ENCODE measurements at regions not wholly inside any gene's neighbourhood (a gene's known extent, or its start where the extent isn't known, plus 50 kb on each side); places are given as distances from the start of the nearest gene placed in this dataset.
"Not testable (repeated sequence)": the region's sequence is repeated elsewhere in the genome, so short reads cannot be mapped to it uniquely, and the experiment has no call there.

DNA sequence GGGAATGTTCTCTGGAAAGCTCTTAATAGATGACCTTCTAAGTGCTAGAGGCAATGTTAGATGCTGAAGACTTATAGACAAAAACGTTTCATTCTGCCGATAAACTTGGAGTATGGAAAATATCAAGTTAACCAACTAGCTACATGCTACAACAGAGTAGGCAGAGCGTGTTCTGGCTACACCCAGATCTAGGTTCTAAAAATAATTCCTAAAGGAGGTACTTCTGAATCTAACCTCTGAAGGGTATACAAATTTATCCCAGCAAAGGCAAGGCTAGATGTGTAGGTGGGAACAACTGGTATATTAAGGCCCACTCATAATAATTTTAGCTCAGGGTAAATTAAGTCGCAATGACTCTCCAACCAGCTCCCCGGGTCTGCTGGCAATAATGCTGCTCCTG lies 173.1 kb upstream of the NBPF9 start:
- TF ChIP-seq POLR2AphosphoS5, POLR2A (IDR thresholded peaks at IDR 0.05): not testable (repeated sequence)
- TF ChIP-seq, protein P1, sequence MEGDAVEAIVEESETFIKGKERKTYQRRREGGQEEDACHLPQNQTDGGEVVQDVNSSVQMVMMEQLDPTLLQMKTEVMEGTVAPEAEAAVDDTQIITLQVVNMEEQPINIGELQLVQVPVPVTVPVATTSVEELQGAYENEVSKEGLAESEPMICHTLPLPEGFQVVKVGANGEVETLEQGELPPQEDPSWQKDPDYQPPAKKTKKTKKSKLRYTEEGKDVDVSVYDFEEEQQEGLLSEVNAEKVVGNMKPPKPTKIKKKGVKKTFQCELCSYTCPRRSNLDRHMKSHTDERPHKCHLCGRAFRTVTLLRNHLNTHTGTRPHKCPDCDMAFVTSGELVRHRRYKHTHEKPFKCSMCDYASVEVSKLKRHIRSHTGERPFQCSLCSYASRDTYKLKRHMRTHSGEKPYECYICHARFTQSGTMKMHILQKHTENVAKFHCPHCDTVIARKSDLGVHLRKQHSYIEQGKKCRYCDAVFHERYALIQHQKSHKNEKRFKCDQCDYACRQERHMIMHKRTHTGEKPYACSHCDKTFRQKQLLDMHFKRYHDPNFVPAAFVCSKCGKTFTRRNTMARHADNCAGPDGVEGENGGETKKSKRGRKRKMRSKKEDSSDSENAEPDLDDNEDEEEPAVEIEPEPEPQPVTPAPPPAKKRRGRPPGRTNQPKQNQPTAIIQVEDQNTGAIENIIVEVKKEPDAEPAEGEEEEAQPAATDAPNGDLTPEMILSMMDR (IDR thresholded peaks at IDR 0.05), result not testable (repeated sequence)

Measured in suprapubic skin (tissue), 4 donors.